Skeletal muscle tissue (tissue), 3 donors: ENCODE measurements at regions not wholly inside any gene's neighbourhood (a gene's known extent, or its start where the extent isn't known, plus 50 kb on each side); places are given as distances from the start of the nearest gene placed in this dataset.

Experiments
- H3K27ac ChIP-seq: one replicate; pipeline ENCODE4 v1.7.0; 2013; ENCODE audit warnings: mild to moderate bottlenecking, low read depth, low read length, inconsistent platforms
- H3K27me3 ChIP-seq, 3 donors: one replicate each; pipeline ENCODE4 v1.7.0; 2013; ENCODE audit warnings: low read length in 3 of 3; ENCODE audit not compliant: control insufficient read depth in 3 of 3, insufficient read depth in 3 of 3
- H3K36me3 ChIP-seq, 3 donors: one replicate each; pipeline ENCODE4 v1.7.0; 2013; ENCODE audit warnings: low read length in 3 of 3; ENCODE audit not compliant: control insufficient read depth in 3 of 3, insufficient read depth in 3 of 3
- H3K4me1 ChIP-seq, 3 donors: one replicate each; pipeline ENCODE4 v1.7.0; 2013; ENCODE audit warnings: low read length in 3 of 3, mild to moderate bottlenecking in 3 of 3; ENCODE audit not compliant: control insufficient read depth in 3 of 3, insufficient read depth in 3 of 3
- H3K4me3 ChIP-seq, 3 donors: one replicate each; pipeline ENCODE4 v1.7.0; 2013; ENCODE audit warnings: low read length in 3 of 3
- H3K9ac ChIP-seq, 3 donors: one replicate each; pipeline ENCODE4 v1.7.0; 2013; ENCODE audit warnings: low read length in 3 of 3, mild to moderate bottlenecking in 3 of 3, moderate library complexity in 2 of 3, low read depth in 1 of 3
- H3K9me3 ChIP-seq, 3 donors: one replicate each; pipeline ENCODE4 v1.7.0; 2013; ENCODE audit warnings: low read length in 3 of 3; ENCODE audit not compliant: control insufficient read depth in 3 of 3
- donor health status: Osteomylitis.

DNA sequence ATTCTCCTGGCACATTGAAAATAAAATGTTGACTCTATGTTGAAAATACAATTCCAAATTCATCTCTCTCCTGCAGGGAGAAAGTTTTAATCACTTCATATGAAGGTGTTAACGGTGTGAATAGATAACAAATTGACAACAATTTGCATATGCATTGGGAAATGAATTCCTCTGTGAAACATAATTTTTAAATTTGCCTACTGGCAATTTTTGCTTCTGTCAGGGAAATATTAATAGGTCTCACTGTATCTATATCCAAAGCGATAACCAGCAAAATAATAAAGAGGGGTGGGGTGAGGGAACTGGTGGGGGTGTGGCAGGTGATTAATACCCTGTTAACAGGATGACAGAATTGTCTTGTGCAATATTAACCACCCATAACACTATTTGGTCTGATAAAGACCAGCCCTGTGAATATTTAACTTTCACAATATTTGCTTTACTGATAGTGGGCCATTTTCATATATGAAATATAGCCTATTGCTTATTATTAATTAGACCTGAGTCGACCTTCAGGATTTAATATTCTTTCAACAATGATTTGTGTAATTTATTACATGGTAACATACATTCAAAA is 239.0 kb upstream of the SSTR1 start:
- Histone ChIP-seq H3K4me3 (no peak overlapping the region), H3K4me1 (no peaks in the 10 kb centered on the region), H3K9me3 (no peaks in the 10 kb centered on the region), H3K36me3 (no peaks in the 10 kb centered on the region), H3K27ac (no peak overlapping the region), H3K27me3 (no peaks in the 10 kb centered on the region), H3K9ac (no peak overlapping the region)

DNA sequence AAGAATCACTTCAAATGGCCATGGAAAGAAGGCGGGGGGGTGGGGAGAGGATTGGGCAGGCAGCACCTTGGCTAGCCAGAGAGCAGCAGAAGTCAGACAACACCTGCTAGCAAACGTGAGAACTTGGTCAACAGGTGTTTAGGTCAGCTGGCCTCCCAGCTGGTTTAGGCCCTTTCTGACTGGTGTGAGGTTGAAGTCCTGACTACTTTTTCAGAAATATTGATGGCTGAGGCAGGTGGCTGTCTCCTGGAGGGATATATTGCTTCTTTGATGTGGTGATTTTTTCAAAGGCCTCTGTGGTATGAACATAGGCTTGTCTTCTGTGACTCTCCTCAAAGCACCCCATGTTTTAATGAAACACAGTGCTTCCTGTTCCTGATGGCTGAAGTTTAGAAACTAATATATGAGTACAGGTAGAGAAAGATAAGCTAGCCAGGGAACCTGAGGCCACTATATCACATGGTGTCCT is 238.2 kb upstream of the SSTR1 start:
- Histone ChIP-seq H3K27ac (no peak overlapping the region), H3K9ac (no peak overlapping the region), H3K36me3 (no peaks in the 10 kb centered on the region), H3K27me3 (no peaks in the 10 kb centered on the region), H3K4me3 (no peak overlapping the region), H3K4me1 (no peaks in the 10 kb centered on the region), H3K9me3 (no peaks in the 10 kb centered on the region)

DNA sequence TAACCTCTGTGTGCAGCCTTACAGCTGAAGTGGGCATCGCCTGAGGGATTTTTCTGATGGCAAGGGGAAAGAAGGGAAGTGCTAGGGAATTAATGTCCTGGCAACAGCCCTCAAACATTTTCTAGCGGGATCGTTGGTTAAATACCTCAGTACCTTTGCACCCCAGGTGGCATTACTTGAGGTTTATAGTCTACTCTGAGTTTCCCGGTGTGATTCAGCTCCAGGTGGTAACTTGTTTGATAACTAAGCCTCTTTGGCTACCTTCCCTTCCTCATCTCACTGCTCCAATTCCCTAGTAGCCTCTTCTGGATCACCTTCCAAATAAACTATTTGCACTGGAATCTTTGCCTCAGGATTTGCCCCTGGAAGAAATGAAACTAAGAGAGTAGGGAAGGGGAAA is 237.0 kb upstream of the SSTR1 start:
- Histone ChIP-seq H3K4me3 (no peak overlapping the region), H3K36me3 (no peaks in the 10 kb centered on the region), H3K27ac (no peak overlapping the region), H3K4me1 (no peaks in the 10 kb centered on the region), H3K9ac (no peak overlapping the region), H3K27me3 (no peaks in the 10 kb centered on the region), H3K9me3 (no peaks in the 10 kb centered on the region)

DNA sequence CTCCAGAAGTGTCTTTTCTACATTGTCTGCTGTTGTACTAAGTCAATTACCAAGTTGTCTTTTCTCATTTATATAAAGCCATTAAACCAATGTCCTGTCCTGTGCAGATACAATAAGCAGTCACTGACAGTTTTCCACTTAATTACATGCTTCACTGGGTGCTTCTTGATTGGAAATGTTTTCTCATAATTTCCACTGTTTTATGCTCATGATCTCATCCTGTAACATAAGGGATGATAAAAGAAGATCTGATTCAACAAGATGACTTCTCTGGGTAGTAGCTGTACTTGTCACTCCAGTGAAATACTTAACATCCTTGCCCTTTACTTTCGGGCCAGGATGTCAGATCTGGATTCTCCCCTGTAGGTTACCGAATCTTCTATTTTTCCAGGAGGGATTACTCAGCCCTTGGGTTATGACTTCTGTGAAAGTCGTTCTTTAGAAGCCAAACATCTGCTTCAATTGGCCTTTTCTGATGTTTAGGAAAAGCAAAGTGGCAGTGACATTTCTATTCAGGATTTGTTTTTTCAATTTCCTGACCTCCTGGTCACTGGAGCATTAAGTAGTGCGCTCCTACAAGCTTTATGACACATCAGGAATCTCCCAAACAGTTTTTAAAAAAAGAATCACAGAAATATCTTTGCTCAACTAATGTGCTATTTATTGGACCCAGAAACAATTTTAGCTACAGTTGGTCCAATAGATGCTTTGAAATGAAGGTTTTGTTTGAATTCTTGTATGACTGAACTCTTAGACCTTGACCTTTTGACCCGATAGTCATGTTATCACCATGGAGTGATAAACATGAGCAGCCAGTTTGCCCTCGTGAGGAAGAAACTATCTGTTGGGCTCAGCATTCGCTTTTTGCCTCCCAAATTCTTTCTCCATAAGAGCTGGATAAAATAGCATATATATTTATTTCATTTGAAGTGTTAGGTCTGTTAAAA is 234.5 kb upstream of the SSTR1 start:
- Histone ChIP-seq H3K4me3 (no peak overlapping the region), H3K27me3 (no peaks in the 10 kb centered on the region), H3K9ac (no peak overlapping the region), H3K4me1 (no peaks in the 10 kb centered on the region), H3K27ac (no peak overlapping the region), H3K9me3 (no peaks in the 10 kb centered on the region), H3K36me3 (no peaks in the 10 kb centered on the region)

DNA sequence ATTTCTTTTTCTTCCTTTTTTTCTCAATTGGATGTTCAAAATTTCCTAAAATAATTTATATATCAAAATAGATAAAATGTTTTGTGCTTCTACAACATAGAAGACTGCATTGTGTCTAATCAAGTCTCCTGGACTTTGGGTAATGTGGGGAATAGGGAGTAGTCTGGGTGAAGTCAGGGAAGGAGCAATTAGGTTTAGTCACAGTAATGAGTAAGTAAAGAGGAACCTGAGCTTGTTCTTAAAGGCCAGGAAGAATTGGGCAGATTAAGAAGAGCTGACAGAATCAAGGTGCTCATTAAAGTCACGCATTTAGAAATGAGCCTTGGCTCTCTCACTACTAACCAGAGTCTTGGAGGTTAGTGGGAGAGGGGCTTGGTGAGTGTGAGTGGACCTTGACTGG is 233.3 kb upstream of the SSTR1 start:
- Histone ChIP-seq H3K9me3 (no peaks in the 10 kb centered on the region), H3K27me3 (no peaks in the 10 kb centered on the region), H3K27ac (no peak overlapping the region), H3K4me3 (no peak overlapping the region), H3K9ac (no peak overlapping the region), H3K4me1 (no peaks in the 10 kb centered on the region), H3K36me3 (no peaks in the 10 kb centered on the region)

DNA sequence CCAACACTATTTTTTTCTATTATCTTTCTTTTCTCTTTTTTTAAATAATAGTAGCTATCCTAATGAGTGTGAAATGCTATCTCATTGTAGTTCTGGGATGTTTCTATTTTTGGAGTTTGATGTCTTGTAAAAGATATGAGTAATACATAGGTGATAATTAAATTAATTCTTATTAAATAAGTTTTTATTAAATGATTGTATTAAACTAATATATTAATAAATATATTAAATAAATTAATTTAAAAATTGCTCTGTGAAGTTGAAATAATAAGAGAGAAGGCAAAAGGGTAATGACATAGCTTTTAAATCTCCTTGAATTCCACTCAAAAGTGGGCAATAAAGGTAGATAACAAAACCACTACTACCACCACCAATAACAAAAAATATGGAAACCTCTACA is 230.2 kb upstream of the SSTR1 start:
- no peak overlapping the region for H3K27ac ChIP-seq

DNA sequence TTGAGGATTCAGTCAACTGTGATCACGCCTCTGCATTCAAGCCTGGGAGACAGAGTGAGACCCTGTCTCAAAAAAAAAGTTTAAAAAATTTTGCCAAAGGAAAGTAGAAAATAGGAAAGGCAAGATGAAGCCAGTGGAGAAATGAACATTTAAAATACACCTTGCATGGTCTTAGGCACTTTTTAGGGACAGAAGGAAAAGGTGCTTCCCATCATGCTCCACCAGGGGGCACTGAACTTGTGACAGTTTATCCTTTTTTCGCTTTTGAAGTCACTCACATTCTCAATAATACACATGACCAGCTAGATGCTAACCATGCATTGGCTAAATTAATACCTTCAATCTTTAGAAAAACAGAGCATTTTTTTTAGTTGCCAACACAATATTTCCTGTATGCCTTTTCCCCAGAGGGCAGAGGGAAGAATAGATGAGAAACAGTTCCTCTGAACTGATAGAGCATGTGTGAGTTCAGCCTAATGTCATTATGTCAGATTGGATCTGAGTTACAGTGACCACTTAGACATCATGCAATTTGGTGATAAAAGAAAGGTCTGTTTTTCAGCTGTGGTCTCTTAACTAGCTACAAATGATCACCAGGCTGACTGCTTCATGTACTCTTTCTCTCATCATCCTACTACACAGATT is 221.8 kb upstream of the SSTR1 start:
- Histone ChIP-seq H3K27me3 (no peaks in the 10 kb centered on the region), H3K27ac (no peak overlapping the region), H3K9me3 (peaks cover 0 to 3% (median 0%) of the 10 kb centered on the region in 3 donors), H3K4me1 (no peaks in the 10 kb centered on the region), H3K36me3 (no peaks in the 10 kb centered on the region), H3K9ac (no peak overlapping the region), H3K4me3 (no peak overlapping the region)

More for the DNA sequence above, 230.2 kb upstream of the SSTR1 start:
- Histone ChIP-seq H3K27me3 (no peaks in the 10 kb centered on the region), H3K9ac (no peak overlapping the region), H3K4me1 (no peaks in the 10 kb centered on the region), H3K36me3 (no peaks in the 10 kb centered on the region), H3K4me3 (no peak overlapping the region), H3K9me3 (peaks cover 0 to 3% (median 0%) of the 10 kb centered on the region in 3 donors)

DNA sequence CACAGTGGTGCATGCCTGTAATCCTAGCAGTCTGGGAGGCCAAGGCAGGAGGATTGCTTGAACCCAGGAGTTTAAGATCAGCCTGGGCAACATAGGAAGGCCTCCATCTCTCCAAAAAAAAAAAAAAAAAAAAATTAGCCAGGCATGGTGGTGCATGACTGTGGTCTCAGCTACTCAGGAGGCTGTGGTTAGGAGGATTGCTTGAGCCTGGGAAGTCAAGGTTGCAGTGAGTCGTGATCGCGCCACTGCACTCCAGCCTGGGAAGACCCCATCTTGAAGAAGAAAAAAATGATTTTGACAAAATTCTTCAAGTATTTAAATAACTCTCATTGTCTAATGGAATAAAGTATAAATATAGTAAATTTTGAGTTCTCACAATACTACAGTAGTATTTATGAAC is 219.2 kb upstream of the SSTR1 start:
- no peaks in the 10 kb centered on the region for H3K36me3 ChIP-seq
- H3K27ac ChIP-seq: no peak overlapping the region
- no peak overlapping the region for H3K4me3 ChIP-seq
- H3K9me3 ChIP-seq: no peaks in the 10 kb centered on the region
- no peaks in the 10 kb centered on the region for H3K4me1 ChIP-seq
- H3K9ac ChIP-seq: no peak overlapping the region
- H3K27me3 ChIP-seq: no peaks in the 10 kb centered on the region

DNA sequence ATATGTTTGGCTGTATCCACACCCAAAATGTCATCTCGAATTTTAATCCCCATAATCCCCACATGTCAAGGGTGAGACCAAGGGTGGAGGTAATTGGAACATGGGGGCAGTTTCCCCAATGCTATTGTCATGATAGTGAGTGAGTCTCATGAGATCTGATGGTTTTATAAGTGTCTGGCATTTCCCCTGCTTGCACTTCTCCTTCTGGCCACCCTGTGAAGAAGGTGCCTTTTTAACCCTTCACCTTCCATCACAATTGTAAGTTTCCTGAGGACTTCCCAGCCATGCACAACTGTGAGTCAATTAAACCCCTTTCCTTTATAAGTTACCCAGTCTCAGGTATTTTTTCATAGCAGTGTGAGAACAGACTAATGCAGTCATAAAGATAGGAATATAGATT is 216.7 kb upstream of the SSTR1 start:
- Histone ChIP-seq H3K4me3 (no peak overlapping the region), H3K36me3 (no peaks in the 10 kb centered on the region), H3K4me1 (no peaks in the 10 kb centered on the region), H3K27me3 (no peaks in the 10 kb centered on the region), H3K9me3 (no peaks in the 10 kb centered on the region), H3K27ac (no peak overlapping the region), H3K9ac (no peak overlapping the region)

DNA sequence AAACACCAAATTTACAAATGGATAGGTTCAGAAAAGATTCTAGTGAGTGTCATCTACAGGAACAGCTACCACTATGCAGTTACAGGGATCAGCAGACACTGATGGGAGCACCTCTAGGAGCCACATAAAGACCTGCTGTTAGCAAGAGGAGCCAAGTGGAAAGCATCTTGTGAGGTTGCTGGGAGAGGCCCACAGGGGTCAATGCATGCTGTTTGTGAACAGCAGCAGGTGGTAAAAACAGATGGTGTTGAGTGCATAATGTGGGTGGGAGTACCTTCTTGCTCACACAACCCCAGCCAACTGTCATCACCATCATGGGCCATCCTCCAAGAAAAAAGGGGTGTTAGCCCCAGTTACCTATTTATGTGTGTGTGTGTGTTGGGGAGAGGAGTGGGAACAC is 215.2 kb upstream of the SSTR1 start:
- Histone ChIP-seq H3K27me3 (no peaks in the 10 kb centered on the region), H3K4me3 (no peak overlapping the region), H3K9me3 (no peaks in the 10 kb centered on the region), H3K27ac (no peak overlapping the region), H3K9ac (no peak overlapping the region), H3K4me1 (no peaks in the 10 kb centered on the region), H3K36me3 (no peaks in the 10 kb centered on the region)
